ENCODE measurements at regions not wholly inside any gene's neighbourhood (a gene's known extent, or its start where the extent isn't known, plus 50 kb on each side); places are given as distances from the start of the nearest gene placed in this dataset.

- no peak for DNase-seq
Measured at GRCh38 chr20:10771435-10772140, 97.8 kb upstream of the JAG1 start.

- DNase-seq: no peak
Measured at GRCh38 chr20:10774357-10774943, 100.7 kb upstream of the JAG1 start.

GRCh38 chr20:10777710-10778109 lies 103.9 kb upstream of the JAG1 start:
- no peak for DNase-seq

GRCh38 chr20:10779911-10780310 lies 106.1 kb upstream of the JAG1 start:
- DNase-seq: no peak

- DNase-seq: no peak
Measured at GRCh38 chr20:10780901-10781300, 107.1 kb upstream of the JAG1 start.

- DNase-seq: no peak
Measured at GRCh38 chr20:10781526-10781925, 107.7 kb upstream of the JAG1 start.

- no peak for DNase-seq
Measured at GRCh38 chr20:10783707-10784553, 110.1 kb upstream of the JAG1 start.

- no peak for DNase-seq
Measured at GRCh38 chr20:10784554-10785183, 110.9 kb upstream of the JAG1 start.

GRCh38 chr20:10786678-10787077 lies 112.9 kb upstream of the JAG1 start:
- no peak for DNase-seq

- no peak for DNase-seq
Measured at GRCh38 chr20:10788055-10788454, 114.3 kb upstream of the JAG1 start.

GRCh38 chr20:10788877-10789276 lies 115.1 kb upstream of the JAG1 start:
- no peak for DNase-seq

GRCh38 chr20:10789386-10789785 lies 115.6 kb upstream of the JAG1 start:
- DNase-seq: no peak

GRCh38 chr20:10790013-10790412 lies 116.2 kb upstream of the JAG1 start:
- DNase-seq: no peak

- DNase-seq: no peak
Measured at GRCh38 chr20:10792291-10792690, 118.5 kb upstream of the JAG1 start.

GRCh38 chr20:10793766-10794165 lies 120.0 kb upstream of the JAG1 start:
- no peak for DNase-seq

- DNase-seq: no peak
Measured at GRCh38 chr20:10794765-10795164, 121.0 kb upstream of the JAG1 start.

GRCh38 chr20:10795286-10796026 lies 121.7 kb upstream of the JAG1 start:
- DNase-seq: no peak

- no peak for DNase-seq
Measured at GRCh38 chr20:10798811-10799210, 125.0 kb upstream of the JAG1 start.

GRCh38 chr20:10799735-10800134 lies 125.9 kb upstream of the JAG1 start:
- no peak for DNase-seq

- no peak for DNase-seq
Measured at GRCh38 chr20:10800288-10800687, 126.5 kb upstream of the JAG1 start.

- DNase-seq: no peak
Measured at GRCh38 chr20:10802236-10802635, 128.4 kb upstream of the JAG1 start.

GRCh38 chr20:10805764-10806163 lies 132.0 kb upstream of the JAG1 start:
- DNase-seq: no peak

GRCh38 chr20:10806539-10806938 lies 132.7 kb upstream of the JAG1 start:
- DNase-seq: no peak

Measured in cerebellar nuclear complex (tissue), 1 donor.